GM21717 (cell line): ENCODE measurements at regions not wholly inside any gene's neighbourhood (a gene's known extent, or its start where the extent isn't known, plus 50 kb on each side); places are given as distances from the start of the nearest gene placed in this dataset.

ENCODE experiments used
- ATAC-seq: cut with Tn5 transposase; IDR thresholded peaks from one replicate; pipeline ENCODE4 v1.9.1; 2021; ENCODE audit warnings: mild to moderate bottlenecking, moderate library complexity; ENCODE audit not compliant: unreplicated experiment

DNA sequence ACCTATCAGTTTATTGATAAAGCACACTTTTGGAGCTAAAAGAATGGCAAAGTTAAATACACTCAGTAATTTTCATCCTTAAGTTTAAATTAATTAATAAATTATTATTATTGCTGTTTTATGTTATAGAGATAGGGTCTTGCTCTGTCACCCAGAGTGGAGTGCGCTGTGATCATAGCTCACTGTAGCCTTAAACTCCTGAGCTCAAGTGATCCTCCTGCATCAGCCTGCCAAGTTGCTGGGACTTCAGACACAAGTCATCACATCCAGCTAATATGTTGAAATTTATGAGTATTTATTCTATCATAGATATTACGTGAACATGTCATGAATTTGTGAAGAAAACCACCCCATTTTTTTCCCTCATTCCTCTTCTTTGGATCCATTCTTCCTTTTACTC is 64.2 kb downstream of the GJA1 start:
- ATAC-seq, result no peak

DNA sequence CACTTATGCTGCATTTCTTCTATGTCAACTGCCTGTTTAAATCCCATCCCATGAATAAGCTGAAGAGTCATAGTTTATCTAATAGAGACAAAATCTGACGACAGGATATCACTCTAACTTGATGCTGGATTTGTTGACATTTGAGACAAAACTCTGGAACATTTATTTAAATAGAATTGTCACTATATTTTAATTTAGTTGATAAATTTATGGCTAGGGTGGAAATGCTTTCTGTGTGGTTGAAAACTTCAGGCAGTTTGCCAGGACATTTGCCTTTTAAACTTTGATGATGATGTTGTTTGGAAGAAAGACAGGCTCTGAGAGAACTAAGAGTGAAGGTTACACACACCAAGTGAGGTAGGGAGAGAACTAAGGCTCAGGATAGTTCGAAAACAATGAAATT is 68.1 kb downstream of the GJA1 start:
- ATAC-seq, result no peak

DNA sequence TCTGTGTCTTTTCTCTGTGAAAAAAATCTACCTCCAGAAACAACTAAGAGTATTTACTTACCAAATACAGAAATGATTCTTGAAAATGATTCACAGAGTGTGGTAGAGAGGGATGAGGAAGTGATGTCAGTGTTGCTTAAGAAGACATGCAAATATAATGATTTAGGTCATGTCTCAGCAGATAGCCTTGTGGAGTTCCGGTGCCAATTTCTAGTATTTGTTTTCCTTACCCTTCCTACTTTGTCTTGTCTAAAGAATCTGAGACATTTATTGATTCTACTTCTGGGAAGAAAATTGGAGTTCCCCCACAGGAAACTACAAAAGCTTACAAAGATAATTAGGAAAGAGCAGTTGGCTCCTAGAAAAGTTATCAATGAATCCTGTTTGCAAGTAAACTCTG is 68.8 kb downstream of the GJA1 start:
- no peak for ATAC-seq

DNA sequence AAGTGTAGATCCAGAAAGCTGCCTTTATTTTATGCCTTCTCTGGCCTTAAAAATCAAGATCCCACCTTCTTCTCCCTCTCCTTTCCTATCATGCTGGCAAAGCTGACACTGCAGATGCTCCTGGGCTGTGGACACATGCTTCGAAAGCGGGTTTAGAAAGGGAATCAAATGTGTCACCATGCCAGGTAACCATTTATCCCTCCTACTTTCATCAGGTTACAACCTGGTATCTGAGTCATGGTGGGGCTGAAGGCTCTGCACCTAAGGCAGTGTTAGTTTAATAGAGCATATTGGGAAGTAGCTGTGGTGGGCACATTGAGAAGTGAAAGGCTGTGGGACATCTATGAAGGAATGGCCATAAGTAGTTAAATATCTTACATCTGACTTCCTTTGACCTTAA is 69.8 kb downstream of the GJA1 start:
- ATAC-seq, result no peak

DNA sequence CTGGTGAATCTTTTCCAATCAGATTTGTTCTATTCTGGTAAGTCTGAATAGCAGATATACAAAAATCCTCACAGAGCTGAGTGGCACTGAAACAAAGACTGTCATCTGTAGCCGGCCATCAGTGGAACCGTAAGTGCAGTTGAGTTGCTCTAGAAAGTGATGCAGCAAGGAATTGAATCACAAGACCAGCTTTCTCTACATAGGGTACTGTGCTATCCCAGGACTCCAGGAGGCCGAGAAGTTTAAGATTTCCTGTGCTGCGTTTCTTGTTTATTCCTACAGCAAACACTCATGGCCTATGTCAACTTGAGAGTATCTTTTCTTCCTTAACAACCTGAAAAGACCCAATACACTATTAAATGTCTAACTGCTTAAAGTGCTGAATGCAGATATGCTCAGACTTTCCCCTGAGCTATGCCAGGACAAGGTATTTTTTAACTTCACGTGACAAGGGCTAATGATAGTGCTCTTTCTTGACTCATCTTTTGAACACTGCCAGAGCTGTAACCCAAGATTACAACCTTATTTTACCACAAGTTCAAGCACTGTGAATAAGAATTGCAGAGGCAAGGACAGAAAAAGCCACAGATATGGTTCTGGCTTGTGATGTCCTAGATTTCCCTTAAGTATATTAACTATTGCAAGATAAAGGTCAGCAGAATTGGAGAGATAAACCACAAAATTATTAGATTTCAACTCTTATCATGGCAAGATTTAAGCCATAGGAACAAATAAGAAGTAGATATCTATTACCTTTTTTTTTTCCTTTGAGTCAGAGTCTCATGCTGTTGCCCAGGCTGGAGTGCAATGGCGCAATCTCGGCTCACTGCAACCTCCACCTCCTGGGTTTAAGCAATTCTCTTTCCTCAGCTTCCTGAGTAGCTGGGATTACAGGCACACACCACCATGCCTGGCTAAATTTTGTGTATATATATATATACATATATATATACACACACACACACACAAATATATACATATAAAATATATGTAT is 71.6 kb downstream of the GJA1 start:
- ATAC-seq, result no peak

DNA sequence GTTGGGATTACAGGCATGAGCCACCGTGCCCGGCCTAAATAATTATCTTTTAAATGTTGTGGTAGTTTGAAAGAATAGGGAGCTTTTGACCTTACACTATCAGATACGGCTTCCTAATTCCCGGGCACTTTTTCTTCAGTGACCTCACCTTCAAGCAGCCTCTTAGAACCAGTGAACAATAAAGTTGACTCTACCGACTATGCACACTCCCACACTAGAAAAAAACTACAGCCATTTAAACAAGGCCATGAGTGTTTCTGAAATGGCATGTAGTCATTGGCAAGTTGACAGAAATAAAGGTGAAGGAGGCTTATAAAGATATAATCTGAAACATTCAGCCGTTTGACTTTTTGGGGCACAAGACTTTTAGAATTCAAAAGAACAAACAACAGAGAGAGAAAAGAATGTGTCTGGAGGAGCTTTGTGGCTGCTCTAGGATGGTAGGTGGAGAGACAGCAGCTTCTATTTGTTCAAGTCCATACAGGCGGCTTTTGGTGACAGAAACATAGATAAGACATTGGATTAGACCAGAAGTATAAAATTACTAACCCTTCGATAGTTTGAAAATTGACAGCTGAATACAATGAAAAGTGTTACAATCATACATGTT is 75.2 kb downstream of the GJA1 start:
- no peak for ATAC-seq

DNA sequence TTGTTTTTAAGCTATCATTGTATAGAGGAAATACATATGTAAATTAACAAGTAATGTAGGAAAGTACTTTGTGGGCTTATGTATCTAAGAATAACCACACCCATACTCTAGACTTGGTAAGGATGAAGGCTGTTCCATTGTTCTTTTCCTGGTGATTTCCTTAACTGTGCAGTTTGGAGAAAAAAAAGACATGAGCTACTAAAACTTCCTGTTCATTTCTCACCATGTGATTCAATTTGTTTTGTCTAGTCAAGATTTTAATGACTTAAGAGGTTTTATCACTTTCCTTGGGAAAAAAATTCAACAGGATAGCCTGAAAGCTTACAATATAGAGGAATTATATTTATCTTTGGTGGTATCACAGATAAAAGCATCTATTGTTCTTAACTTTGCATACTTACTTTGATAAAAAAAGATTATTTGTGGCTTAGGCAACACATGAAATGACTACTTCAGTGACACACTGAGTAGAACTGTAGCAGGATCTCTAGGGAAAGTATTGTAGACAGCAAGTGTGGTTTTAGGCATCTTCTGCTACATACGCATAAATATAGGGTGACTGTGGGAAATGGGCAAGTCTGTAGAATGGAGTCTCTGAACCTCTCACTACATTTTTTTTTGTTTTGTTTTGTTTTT is 80.3 kb downstream of the GJA1 start:
- ATAC-seq, result no peak

DNA sequence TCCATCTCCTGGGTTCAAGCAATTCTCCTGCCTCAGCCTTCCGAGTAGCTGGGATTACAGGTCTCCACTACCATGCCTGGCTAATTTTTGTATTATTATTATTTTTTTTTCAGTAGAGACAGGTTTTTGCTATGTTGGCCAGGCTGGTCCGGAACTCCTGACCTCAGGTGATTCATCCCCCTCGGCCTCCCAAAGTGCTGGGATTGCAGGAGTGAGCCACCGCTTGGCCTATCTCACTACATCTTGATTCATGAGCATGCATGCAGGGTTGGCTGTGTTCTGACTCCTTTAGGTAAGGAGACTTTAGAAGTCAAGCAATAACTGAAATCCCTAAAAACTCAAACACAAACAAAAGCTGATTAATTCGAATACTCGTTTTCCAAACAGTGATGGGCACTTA is 80.9 kb downstream of the GJA1 start:
- no peak for ATAC-seq

DNA sequence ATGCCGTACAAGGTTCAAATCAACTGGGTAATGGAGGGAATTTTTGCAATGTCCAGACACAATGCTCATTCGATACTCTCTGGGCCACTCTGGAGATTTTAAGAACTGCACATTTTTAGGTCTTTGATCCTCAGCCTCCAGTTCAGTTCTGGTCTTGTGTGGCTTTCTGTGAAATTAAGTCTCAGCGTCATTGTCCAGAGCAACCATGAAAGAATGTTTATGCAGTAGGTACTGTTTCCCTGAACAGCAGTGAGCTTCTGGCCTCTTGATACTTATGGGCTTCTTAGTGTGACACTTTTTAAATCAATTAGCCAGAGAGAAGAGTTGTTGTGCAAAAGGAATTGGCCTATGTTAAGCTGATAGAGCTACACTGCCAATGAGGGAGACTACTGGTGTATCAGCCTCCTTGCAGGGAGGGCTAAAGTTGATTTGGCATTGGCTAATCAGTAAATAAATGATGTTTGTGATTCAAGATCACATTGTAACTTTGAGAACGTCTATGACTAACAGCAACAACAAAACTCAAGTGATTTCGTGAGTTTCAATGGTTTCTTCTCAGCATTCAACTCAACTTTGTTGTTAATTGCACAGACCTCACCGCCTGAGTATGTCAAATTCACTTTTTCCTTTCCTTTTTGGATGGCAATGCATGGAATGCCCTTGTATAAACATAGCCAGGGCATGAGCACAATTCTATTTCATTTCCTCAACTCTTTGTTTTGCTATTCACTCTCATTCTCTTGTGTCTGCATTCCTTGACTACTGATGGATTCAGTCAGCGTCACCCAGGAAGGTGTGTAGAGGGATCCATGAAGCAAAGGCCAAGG is 85.1 kb downstream of the GJA1 start:
- ATAC-seq, result no peak

DNA sequence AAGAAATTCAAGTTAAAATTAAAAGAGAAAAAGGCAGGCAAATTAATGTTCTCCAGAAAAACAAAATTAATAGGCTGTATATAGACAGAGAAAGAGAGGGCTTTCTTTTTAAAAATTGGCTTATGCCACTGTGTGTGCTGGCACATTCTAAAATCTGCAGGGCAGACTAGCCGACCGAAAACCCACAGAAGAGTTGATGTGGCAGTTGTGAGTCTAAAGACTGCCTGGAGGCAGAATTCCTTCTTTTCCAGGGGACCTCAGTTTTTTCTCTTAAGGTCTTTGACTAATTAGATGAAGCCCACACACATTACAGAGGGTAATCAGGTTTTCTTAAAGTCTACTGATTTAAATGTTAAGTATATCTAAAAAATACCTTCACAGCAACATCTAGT is 85.7 kb downstream of the GJA1 start:
- no peak for ATAC-seq

DNA sequence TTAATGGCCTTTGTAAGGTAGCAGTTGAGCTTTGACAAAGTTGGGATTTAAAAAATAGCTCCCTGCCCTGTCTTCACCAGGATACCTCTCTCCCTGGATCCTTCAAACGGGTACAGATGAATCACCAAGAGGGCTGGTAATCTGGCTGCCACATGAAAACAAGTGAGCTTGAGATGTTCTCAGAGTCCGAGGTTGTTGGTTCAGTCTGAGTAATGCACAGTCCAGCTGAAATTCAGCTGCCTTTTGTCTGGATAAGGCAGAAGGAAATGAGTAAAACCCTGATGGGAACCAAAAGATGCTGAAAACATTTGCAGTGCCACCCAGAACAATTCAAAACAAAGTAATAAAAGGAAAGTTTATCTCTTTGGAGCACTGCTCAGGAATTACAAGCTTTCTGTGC is 86.8 kb downstream of the GJA1 start:
- no peak for ATAC-seq

DNA sequence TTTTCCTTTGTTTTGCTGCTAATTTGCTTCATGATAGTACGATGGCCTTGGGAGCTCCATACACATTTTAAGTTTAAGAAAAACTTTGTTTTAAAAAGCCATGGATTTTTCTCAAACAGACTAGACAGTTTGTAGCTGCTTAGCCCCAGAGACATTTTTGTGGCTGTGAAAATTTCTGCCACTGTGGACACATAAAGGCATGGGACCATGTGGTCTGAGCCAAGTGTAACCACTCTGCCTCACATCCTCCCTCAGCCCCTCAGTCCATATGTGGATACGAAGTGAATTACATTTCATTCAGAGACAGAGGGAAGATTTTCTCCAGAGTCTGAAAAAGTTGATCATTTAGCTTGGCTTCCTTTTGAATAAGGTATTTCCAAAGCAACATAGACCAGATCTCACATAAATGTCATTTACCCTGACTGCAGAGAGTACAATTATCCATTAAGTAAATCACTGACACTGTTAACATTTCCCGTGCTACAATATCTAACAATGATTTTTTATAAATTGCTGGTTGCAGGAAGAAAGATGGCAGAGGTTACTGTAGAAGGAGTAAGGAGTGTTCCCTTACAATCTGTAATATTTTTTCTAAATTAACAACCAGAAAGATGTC is 87.4 kb downstream of the GJA1 start:
- ATAC-seq, result no peak

DNA sequence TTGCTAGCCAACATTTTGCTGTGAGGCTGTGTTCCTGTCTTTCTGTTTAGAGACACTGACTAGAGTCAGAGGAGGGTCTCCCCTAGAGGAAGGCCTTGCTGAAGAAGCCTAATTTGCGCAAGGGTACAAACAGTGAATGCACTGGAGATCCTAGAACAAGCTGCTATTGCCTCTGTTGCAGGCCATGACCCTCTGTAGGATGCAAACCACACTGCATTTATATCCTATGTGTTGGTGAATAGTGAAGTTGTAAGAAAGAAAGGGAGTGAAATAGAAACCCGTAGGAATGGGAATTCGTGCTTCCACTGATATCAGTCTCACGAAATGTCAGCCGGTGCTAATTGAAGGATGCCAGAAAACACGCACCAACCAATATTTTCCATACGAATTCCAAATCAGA is 88.2 kb downstream of the GJA1 start:
- no peak for ATAC-seq

DNA sequence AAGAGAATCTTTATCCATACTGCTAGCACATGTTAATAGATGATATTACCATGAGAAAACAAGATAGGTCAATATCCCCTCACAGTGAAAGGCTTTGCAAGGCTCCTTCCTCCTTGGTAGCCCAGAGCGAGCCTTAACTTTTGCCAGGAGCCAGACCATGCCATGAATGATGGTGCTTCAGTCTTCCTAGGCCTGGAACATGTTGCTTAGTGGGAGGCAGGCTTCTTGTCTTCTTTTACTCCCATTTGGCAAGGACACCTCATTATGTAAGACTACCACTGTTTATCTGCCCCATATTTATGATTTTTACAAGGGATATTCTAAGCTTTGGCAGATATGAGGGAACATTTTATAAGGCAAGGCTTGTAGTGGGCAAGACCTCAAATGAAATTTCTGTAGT is 90.8 kb downstream of the GJA1 start:
- no peak for ATAC-seq

DNA sequence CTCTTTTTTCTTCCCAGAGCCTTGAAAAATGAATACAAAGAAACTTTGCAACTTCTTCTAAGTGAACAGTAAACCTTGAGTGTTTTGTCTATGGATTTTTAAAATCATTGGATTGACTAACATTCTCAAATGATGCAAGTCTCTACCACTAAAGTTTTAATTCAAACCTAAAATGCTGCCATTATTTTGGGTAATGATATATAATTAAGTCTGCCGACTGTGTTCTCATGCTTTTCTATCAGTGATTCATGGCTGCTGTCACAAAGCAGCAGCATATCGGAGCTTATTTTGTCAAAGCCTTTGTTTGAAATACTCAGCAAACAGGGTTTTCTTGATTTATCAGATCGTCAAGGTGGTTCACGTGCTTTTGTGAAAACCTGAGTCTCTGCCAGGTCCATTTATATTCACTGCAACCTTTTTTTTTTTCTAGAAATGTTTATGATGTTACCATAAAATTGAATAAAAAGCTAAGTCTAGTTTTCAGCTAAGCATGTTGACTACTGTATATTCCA is 96.3 kb downstream of the GJA1 start:
- no peak for ATAC-seq

DNA sequence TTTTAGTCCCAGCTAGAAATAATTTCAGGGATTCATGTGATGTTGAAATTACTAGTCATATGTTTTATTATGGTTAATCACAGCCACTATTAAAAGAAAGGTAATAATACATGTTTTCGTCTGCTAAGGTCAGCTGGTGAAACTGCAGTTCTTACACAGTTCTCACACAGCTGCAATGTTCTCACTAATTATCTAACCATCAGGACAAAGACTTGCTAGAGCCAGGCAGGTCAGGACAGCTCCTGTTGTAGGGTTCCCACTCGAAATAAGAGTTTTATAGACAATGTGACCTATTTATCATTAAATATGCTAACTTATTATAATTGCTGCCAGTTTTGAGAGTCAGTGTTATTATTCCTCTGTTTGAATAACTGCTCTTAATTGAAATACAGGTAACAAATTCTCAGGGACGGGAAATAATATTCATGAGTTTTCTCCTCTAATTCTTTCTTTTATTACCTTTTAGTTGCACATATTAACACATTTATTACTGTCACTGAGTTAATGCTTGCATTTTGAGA is 97.9 kb downstream of the GJA1 start:
- no peak for ATAC-seq

DNA sequence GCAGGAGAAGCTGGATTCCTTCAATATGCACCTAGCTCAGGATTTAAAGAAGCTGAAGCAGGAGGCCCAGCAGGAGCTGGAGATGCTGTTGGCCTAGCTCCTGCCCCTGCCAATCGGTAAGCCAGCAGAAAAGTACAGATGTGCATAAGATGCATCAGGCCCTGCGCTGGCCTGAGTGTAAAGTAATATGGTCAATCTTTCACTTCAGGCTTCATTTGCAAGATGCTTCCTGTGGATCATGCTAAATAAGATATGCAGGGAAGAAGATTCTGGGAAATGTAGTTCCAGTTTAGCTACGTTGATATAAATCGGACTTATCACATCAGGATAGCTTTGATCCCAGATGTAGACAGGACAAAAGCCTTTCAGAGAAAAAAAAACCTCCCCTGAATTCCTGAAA is 100.3 kb downstream of the GJA1 start:
- no peak for ATAC-seq

DNA sequence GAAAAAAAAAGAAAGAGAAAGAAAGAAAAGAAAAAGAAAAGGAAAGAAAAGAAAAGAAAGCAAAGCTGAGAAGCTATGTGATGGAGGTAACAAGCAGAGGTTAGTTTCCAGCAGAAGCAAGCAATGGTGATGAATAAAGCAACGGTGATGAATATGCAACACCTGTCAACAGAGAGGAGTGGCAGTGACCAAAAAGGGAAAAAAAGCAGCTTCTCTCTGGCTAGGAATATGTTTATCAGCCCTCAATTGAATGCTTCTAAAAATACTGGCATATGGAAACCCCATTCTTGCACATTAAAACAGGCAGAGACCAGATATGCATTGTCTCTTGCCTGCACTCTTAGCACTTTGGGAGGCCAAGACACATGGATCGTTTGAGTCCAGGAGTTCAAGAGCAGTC is 100.9 kb downstream of the GJA1 start:
- no peak for ATAC-seq

DNA sequence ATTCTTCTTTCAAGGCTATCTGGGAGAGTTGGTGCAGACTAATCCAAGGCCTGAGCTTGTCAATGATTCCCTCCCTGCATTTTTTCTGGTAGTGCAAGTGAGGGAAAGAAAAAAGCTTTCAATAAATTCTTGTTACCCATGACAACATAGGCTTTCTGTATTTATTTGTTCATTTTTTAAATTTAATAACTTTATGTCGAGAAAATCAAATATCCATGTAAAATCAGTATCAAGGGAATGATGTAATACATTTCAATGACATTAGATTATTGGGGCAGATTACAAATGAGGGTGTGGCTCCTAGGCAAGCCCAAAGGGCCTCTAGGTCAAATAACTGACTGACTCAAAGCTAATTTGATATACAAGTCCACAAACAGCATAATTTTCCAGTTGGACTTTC is 104.0 kb downstream of the GJA1 start:
- ATAC-seq, result no peak

DNA sequence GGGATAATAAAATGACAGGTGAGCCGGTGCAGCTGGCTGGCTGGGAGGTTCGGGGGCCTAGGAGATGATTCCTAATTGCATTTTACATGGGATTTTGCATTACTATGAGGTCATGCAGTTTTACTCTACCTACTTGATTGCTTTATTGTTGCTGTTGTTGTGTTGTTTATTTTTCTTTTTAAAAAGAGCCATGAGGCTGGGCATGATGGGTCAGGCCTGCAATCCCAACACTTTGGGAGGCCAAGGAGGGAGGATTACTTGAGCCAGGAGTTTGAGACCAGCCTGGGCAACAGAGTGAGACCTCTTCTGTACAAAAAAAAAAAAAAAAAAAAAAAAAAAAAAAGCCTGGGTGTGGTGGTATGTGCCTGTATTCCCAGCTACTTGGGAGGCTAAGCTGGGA is 104.8 kb downstream of the GJA1 start:
- ATAC-seq, result no peak
